K562 (cell line): ENCODE measurements at regions not wholly inside any gene's neighbourhood (a gene's known extent, or its start where the extent isn't known, plus 50 kb on each side); places are given as distances from the start of the nearest gene placed in this dataset.

Source experiments
- ATAC-seq: fragments of 200-7000 bp; cut with Tn5 transposase; 3 replicates; pipeline ENCODE4 v1.9.1; 2020; ENCODE audit warnings: moderate library complexity
- BruUV-seq: library from RNA; stranded (reverse); fragments of 400-500 nt; replicated peaks from 2 replicates; lab custom pipeline; 2021; lab: Mats Ljungman, UMichigan
- CTCF ChIA-PET: fragments of 300-600 bp; formaldehyde crosslinking; extraction: SDS; loops from one replicate; lab custom pipeline; 2021; ENCODE audit warnings: low intra/inter-chr PET ratio; lab: Yijun Ruan, JAX
- POLR2A ChIA-PET: fragments of 300-600, 350-650 bp; sonication (Branson Sonifier 250); formaldehyde crosslinking; extraction: SDS; loops from one replicate; lab custom pipeline; 2021; ENCODE audit warnings: antibody characterized with exemption, inconsistent platforms; lab: Yijun Ruan, JAX
- DNase-seq, 4 experiments: peaks; one replicate each; pipeline versions ENCODE4 v3.0.0 to v3.0.0-alpha.2; 2011 to 2018; ENCODE audit warnings: low spot score in 3 of 4, mixed read lengths in 3 of 4; ENCODE audit errors: extremely low read depth in 1 of 4
- FAIRE-seq: peaks from 2 replicates; lab custom pipeline; 2011; peaks lifted over from hg19 to GRCh38; lab: Jason Lieb, UNC
- H2AFZ ChIP-seq: 2 replicates; pipeline ENCODE4 v1.6.0; 2011; ENCODE audit warnings: low read depth, low read length, control low read depth, inconsistent platforms
- H3K27ac ChIP-seq: fragments of 200-600 bp; 3 replicates; pipeline ENCODE4 v1.8.0; 2011; ENCODE audit warnings: low read depth, mild to moderate bottlenecking, control low read depth, inconsistent platforms, low read length, moderate library complexity, mixed read lengths; ENCODE audit errors: extremely low read depth
- H3K27me3 ChIP-seq, 2 experiments: fragments of 300-600 bp in 1 of 2; 2 replicates in 1 of 2; 3 replicates in 1 of 2; pipeline versions ENCODE4 v1.6.0 to v1.8.0; 2011; ENCODE audit warnings: inconsistent platforms in 2 of 2, low read length in 2 of 2, mild to moderate bottlenecking in 1 of 2, mixed read lengths in 1 of 2, moderate library complexity in 1 of 2; ENCODE audit not compliant: control insufficient read depth in 2 of 2, insufficient read depth in 2 of 2
- H3K36me3 ChIP-seq: fragments of 300-600 bp; 3 replicates; pipeline ENCODE4 v1.8.0; 2011; ENCODE audit warnings: mild to moderate bottlenecking, low read length, inconsistent platforms; ENCODE audit not compliant: control insufficient read depth, insufficient read depth
- H3K4me1 ChIP-seq, 2 experiments: fragments of 200-600 bp in 1 of 2; replicated peaks in 1 of 2; 2 replicates in 1 of 2; 3 replicates in 1 of 2; pipeline versions ENCODE4 v1.5.1 to v1.8.0; 2011; ENCODE audit warnings: inconsistent platforms in 2 of 2, low read length in 2 of 2, mild to moderate bottlenecking in 1 of 2, mixed read lengths in 1 of 2, moderate library complexity in 1 of 2; ENCODE audit not compliant: control insufficient read depth in 2 of 2, insufficient read depth in 2 of 2
- H3K4me2 ChIP-seq: 2 replicates; pipeline ENCODE4 v1.6.1; 2011; ENCODE audit warnings: low read length, control low read depth, inconsistent platforms, mixed read lengths; ENCODE audit not compliant: insufficient read depth
- H3K4me3 ChIP-seq: fragments of 200-600 bp; sonication (generic), shearing (Covaris generic); 2 replicates; pipeline ENCODE4 v1.5.1; 2016; ENCODE audit warnings: control low read depth, inconsistent platforms
- H3K79me2 ChIP-seq: fragments of 200-600 bp; 3 replicates; pipeline ENCODE4 v1.8.0; 2011; ENCODE audit warnings: low read length, inconsistent platforms; ENCODE audit not compliant: control insufficient read depth, insufficient read depth
- H3K9ac ChIP-seq, 2 experiments: 2 replicates each; pipeline versions ENCODE4 v1.6.0 to v1.6.1; 2011; ENCODE audit warnings: low read depth in 2 of 2, low read length in 2 of 2, control low read depth in 1 of 2, inconsistent platforms in 1 of 2, mild to moderate bottlenecking in 1 of 2, mixed read lengths in 1 of 2; ENCODE audit not compliant: insufficient read depth in 1 of 2
- H3K9me1 ChIP-seq: one replicate; pipeline ENCODE4 v1.6.0; 2011; ENCODE audit warnings: inconsistent platforms, mild to moderate bottlenecking, low read length, moderate library complexity; ENCODE audit not compliant: control insufficient read depth, insufficient read depth
- H3K9me3 ChIP-seq: replicated peaks from 2 replicates; pipeline ENCODE4 v1.5.1; 2011; ENCODE audit warnings: low read depth, low read length, inconsistent platforms; ENCODE audit not compliant: control insufficient read depth, insufficient read depth
- H4K20me1 ChIP-seq: replicated peaks from 2 replicates; pipeline ENCODE4 v1.6.1; 2011; ENCODE audit warnings: low read length, inconsistent platforms, mixed read lengths; ENCODE audit not compliant: control insufficient read depth, insufficient read depth
- CREM ChIP-seq: IDR thresholded peaks from 2 replicates; pipeline ENCODE4 v1.6.1; 2014; ENCODE audit warnings: antibody characterized with exemption, low read depth
- FOXK1 ChIP-seq: sonication (generic); formaldehyde crosslinking; IDR thresholded peaks from 2 replicates; pipeline ENCODE4 v1.8.0; 2022; ENCODE audit warnings: missing genetic modification reagents, mild to moderate bottlenecking, borderline replicate concordance
- MITF ChIP-seq: IDR thresholded peaks from 2 replicates; pipeline ENCODE4 v1.6.1; 2014; ENCODE audit warnings: antibody characterized with exemption
- POLR3A ChIP-seq: IDR thresholded peaks from 2 replicates; pipeline ENCODE4 v1.6.1; 2011; ENCODE audit warnings: borderline replicate concordance, mild to moderate bottlenecking, moderate library complexity; ENCODE audit not compliant: insufficient read length, insufficient read depth; ENCODE audit errors: extremely low read depth
- RREB1 ChIP-seq: fragments of 250-450 bp; sonication (Bioruptor Pico); IDR thresholded peaks from 2 replicates; pipeline ENCODE4 v1.4.0; 2020
- SIRT6 ChIP-seq: IDR thresholded peaks from one replicate; pipeline ENCODE4 v1.6.1; 2012; ENCODE audit warnings: low read depth, mild to moderate bottlenecking, control low read depth, inconsistent platforms, low read length, moderate library complexity
- SMARCA5 ChIP-seq: fragments of 450-650 bp; IDR thresholded peaks from 2 replicates; pipeline ENCODE4 v1.6.1; 2016
- ZBTB49 ChIP-seq: sonication (generic); formaldehyde crosslinking; IDR thresholded peaks from 2 replicates; pipeline ENCODE4 v1.8.0; 2022; ENCODE audit warnings: missing genetic modification reagents, mild to moderate bottlenecking, borderline replicate concordance
- ZC3H11A ChIP-seq: IDR thresholded peaks from 2 replicates; pipeline ENCODE4 v1.6.1; 2012; ENCODE audit warnings: low read depth, low read length, improper control_type of control experiment
- ZNF212 ChIP-seq: fragments of 450-650 bp; formaldehyde crosslinking; IDR thresholded peaks from 2 replicates; pipeline ENCODE4 v1.4.0; 2020; ENCODE audit warnings: mild to moderate bottlenecking
- ZNF41 ChIP-seq: fragments of 250-450 bp; sonication (Bioruptor Pico); conservative IDR thresholded peaks from 2 replicates; pipeline ENCODE4 v1.4.0; 2020; ENCODE audit warnings: mild to moderate bottlenecking
- ZNF766 ChIP-seq: fragments of 200-800 bp; sonication (Bioruptor generic); conservative IDR thresholded peaks from 2 replicates; pipeline ENCODE4 v1.6.1; 2016; ENCODE audit warnings: missing genetic modification characterization, missing compliant biosample characterization
- WGBS: fragments of 100-300 bp; shearing (Covaris generic); methylation state at CpG from one replicate; pipeline ENCODE4 v1.1.6; 2016; ENCODE audit warnings: low coverage, mixed read lengths; ENCODE audit not compliant: insufficient coverage; ENCODE audit errors: missing lambda C conversion rate; 5-methylcytosine and 5-hydroxymethylcytosine counted together
- in situ Hi-C: fragments of 300-500 bp; cut with MboI; formaldehyde crosslinking; loops from 4 replicates; pipeline ENCODE4 v1.15.0; 2018; ENCODE audit warnings: inconsistent platforms, mixed read lengths
- intact Hi-C: fragments of 100-400 bp; cut with micrococcal nuclease; formaldehyde crosslinking; loops from 2 replicates; pipeline ENCODE4 v1.14.2; 2022

- no peaks in the 10 kb centered on the region for H3K9me3 ChIP-seq
- no peak for ATAC-seq
- POLR2A ChIA-PET = no interaction called here
- no TSS peak for BruUV-seq
- in situ Hi-C loops = no loop called here
- H4K20me1 ChIP-seq = no peaks in the 10 kb centered on the region
- no peak overlapping the region for H3K4me2 ChIP-seq
- WGBS = 0% methylated on average over 7 of the region's 7 CpGs
- FAIRE-seq = no peak
- no peaks in the 10 kb centered on the region for H3K79me2 ChIP-seq
- H3K27ac ChIP-seq = no peak overlapping the region
- H3K9me1 ChIP-seq = no peaks in the 10 kb centered on the region
- H2AFZ ChIP-seq = no peak overlapping the region
- H3K36me3 ChIP-seq = no peaks in the 10 kb centered on the region
- CTCF ChIA-PET = no interaction called here
- no peak overlapping the region for H3K9ac ChIP-seq
- no peaks in the 10 kb centered on the region for H3K4me1 ChIP-seq
- DNase-seq = no peak
- no peaks in the 10 kb centered on the region; a peak in 2 of 5 replicates for H3K27me3 ChIP-seq
- no peak overlapping the region for H3K4me3 ChIP-seq
- intact Hi-C loops = no loop called here
- TF ChIP-seq ZC3H11A (no peak), ZNF212 (no peak), FOXK1 (CRISPR knock-in tag) (no peak), ZNF41 (CRISPR knock-in tag) (no peak), POLR3A (no peak), CREM (no peak), SIRT6 (no peak), MITF (no peak), RREB1 (CRISPR knock-in tag) (no peak), ZBTB49 (CRISPR knock-in tag) (no peak), ZNF766 (no peak), SMARCA5 (no peak)
Measured at GRCh38 chr16:5753381-5753780, 655.8 kb upstream of the EEF2KMT start.
